H1 (cell line): ENCODE measurements at regions not wholly inside any gene's neighbourhood (a gene's known extent, or its start where the extent isn't known, plus 50 kb on each side); places are given as distances from the start of the nearest gene placed in this dataset.

Experiments used
- CTCF ChIA-PET: fragments of 300-600 bp; sonication (Branson Sonifier 250); formaldehyde crosslinking; loops from one replicate; lab custom pipeline; 2021; ENCODE audit not compliant: partially characterized antibody; lab: Charles Lee
- POLR2A ChIA-PET: fragments of 300-600 bp; sonication (Branson Sonifier 250); formaldehyde crosslinking; loops from one replicate; lab custom pipeline; 2021; ENCODE audit warnings: inconsistent platforms; ENCODE audit not compliant: partially characterized antibody; lab: Charles Lee
- DNase-seq, 2 experiments: peaks; one replicate each; pipeline versions ENCODE4 v3.0.0 to v3.0.0-alpha.2; 2010 to 2022; ENCODE audit warnings: low spot score in 2 of 2, low read depth in 1 of 2, mixed read lengths in 1 of 2
- FAIRE-seq: peaks from 2 replicates; lab custom pipeline; 2011; peaks lifted over from hg19 to GRCh38; lab: Jason Lieb, UNC
- H2AFZ ChIP-seq: 2 replicates; pipeline ENCODE4 v1.8.1; 2012; ENCODE audit warnings: low read length, inconsistent platforms
- H2AK5ac ChIP-seq: 2 replicates; pipeline ENCODE4 v1.6.1; 2013; ENCODE audit warnings: low read depth, low read length
- H2BK120ac ChIP-seq: replicated peaks from 2 replicates; pipeline ENCODE3; 2013; ENCODE audit warnings: low read depth, low read length, inconsistent platforms
- H2BK12ac ChIP-seq: 2 replicates; pipeline ENCODE4 v1.6.1; 2013; ENCODE audit warnings: low read depth, low read length
- H2BK15ac ChIP-seq: 2 replicates; pipeline ENCODE4 v1.6.1; 2013; ENCODE audit warnings: low read length
- H2BK20ac ChIP-seq: 2 replicates; pipeline ENCODE4 v1.6.1; 2013; ENCODE audit warnings: low read length
- H2BK5ac ChIP-seq: 2 replicates; pipeline ENCODE4 v1.6.1; 2013; ENCODE audit warnings: low read depth, low read length
- H3K14ac ChIP-seq: 2 replicates; pipeline ENCODE4 v1.6.1; 2013; ENCODE audit warnings: inconsistent platforms; ENCODE audit not compliant: insufficient read length
- H3K18ac ChIP-seq: 2 replicates; pipeline ENCODE4 v1.6.1; 2013; ENCODE audit warnings: low read length; ENCODE audit errors: extremely low read depth
- H3K23ac ChIP-seq: 2 replicates; pipeline ENCODE4 v1.6.1; 2013; ENCODE audit warnings: inconsistent platforms; ENCODE audit not compliant: insufficient read length
- H3K23me2 ChIP-seq: 2 replicates; pipeline ENCODE4 v1.6.1; 2013; ENCODE audit warnings: low read depth, low read length
- H3K27ac ChIP-seq: 2 replicates; pipeline ENCODE4 v1.6.1; 2011; ENCODE audit warnings: low read depth, low read length, inconsistent platforms
- H3K27me3 ChIP-seq, 4 experiments: replicated peaks in 1 of 4; 1 replicate in 1 of 4; 2 replicates in 3 of 4; pipeline versions ENCODE4 v1.6.1 to v1.8.1; 2011 to 2013; ENCODE audit warnings: low read length in 3 of 4, mild to moderate bottlenecking in 3 of 4, inconsistent platforms in 2 of 4, mixed read lengths in 2 of 4, moderate library complexity in 1 of 4; ENCODE audit not compliant: control insufficient read depth in 3 of 4, insufficient read depth in 3 of 4; ENCODE audit errors: extremely low read depth in 1 of 4
- H3K36me3 ChIP-seq, 4 experiments: 2 replicates each; pipeline versions ENCODE4 v1.6.1 to v1.8.1; 2011 to 2013; ENCODE audit warnings: mild to moderate bottlenecking in 4 of 4, low read length in 3 of 4, moderate library complexity in 2 of 4, control low read depth in 1 of 4, inconsistent platforms in 1 of 4; ENCODE audit not compliant: insufficient read depth in 4 of 4, control insufficient read depth in 2 of 4
- H3K4ac ChIP-seq: replicated peaks from 2 replicates; pipeline ENCODE3; 2013; ENCODE audit warnings: low read length, low read depth, mixed read lengths, inconsistent platforms; ENCODE audit not compliant: insufficient read length
- H3K4me1 ChIP-seq, 4 experiments: replicated peaks in 1 of 4; 1 replicate in 1 of 4; 2 replicates in 3 of 4; pipeline versions ENCODE4 v1.6.1 to v1.8.1; 2011 to 2013; ENCODE audit warnings: low read length in 3 of 4, inconsistent platforms in 2 of 4, mixed read lengths in 1 of 4; ENCODE audit not compliant: insufficient read depth in 4 of 4, control insufficient read depth in 3 of 4
- H3K4me2 ChIP-seq, 2 experiments: 2 replicates each; pipeline versions ENCODE4 v1.6.1 to v1.8.1; 2011 to 2013; ENCODE audit warnings: low read depth in 2 of 2, low read length in 2 of 2, control low read depth in 1 of 2, inconsistent platforms in 1 of 2, mild to moderate bottlenecking in 1 of 2; ENCODE audit not compliant: insufficient read depth in 1 of 2
- H3K4me3 ChIP-seq, 4 experiments: fragments of 200-600, 300-600 bp in 1 of 4; sonication (generic), shearing (Covaris generic), sonication (Bioruptor Twin) in 1 of 4; 2 replicates each; pipeline versions ENCODE4 v1.5.1 to v1.8.1; 2011 to 2016; ENCODE audit warnings: low read length in 4 of 4, low read depth in 3 of 4, control low read depth in 2 of 4, inconsistent platforms in 2 of 4, mild to moderate bottlenecking in 2 of 4, mixed read lengths in 1 of 4, moderate library complexity in 1 of 4; ENCODE audit not compliant: insufficient read depth in 2 of 4; ENCODE audit errors: extremely low read depth in 1 of 4
- H3K56ac ChIP-seq: replicated peaks from 2 replicates; pipeline ENCODE3; 2013; ENCODE audit warnings: low read depth, mild to moderate bottlenecking, mixed read lengths, low read length, inconsistent platforms; ENCODE audit not compliant: insufficient read length
- H3K79me1 ChIP-seq: 2 replicates; pipeline ENCODE4 v1.6.1; 2013; ENCODE audit warnings: low read depth, low read length, control low read depth
- H3K79me2 ChIP-seq, 2 experiments: 2 replicates each; pipeline versions ENCODE4 v1.6.1 to v1.8.1; 2012 to 2013; ENCODE audit warnings: low read length in 2 of 2, mild to moderate bottlenecking in 2 of 2, inconsistent platforms in 1 of 2; ENCODE audit not compliant: insufficient read depth in 2 of 2, control insufficient read depth in 1 of 2
- H3K9ac ChIP-seq, 4 experiments: replicated peaks in 1 of 4; 1 replicate in 1 of 4; 2 replicates in 3 of 4; pipeline versions ENCODE4 v1.6.1 to v1.8.1; 2011 to 2013; ENCODE audit warnings: low read depth in 3 of 4, low read length in 3 of 4, control low read depth in 2 of 4, mild to moderate bottlenecking in 2 of 4, moderate library complexity in 2 of 4, inconsistent platforms in 1 of 4; ENCODE audit errors: extremely low read depth in 1 of 4
- H3K9me3 ChIP-seq, 2 experiments: 2 replicates each; pipeline versions ENCODE4 v1.6.1 to v1.8.1; 2012 to 2013; ENCODE audit warnings: mild to moderate bottlenecking in 2 of 2, moderate library complexity in 2 of 2, control low read depth in 1 of 2, inconsistent platforms in 1 of 2, low read depth in 1 of 2, low read length in 1 of 2, mixed read lengths in 1 of 2; ENCODE audit not compliant: insufficient read depth in 2 of 2
- H4K20me1 ChIP-seq, 2 experiments: replicated peaks in 1 of 2; 2 replicates each; pipeline versions ENCODE3 to v1.8.1; 2011 to 2013; ENCODE audit warnings: inconsistent platforms in 2 of 2, low read length in 2 of 2, mild to moderate bottlenecking in 1 of 2; ENCODE audit not compliant: insufficient read depth in 2 of 2, control insufficient read depth in 1 of 2
- H4K5ac ChIP-seq: 2 replicates; pipeline ENCODE4 v1.6.1; 2013; ENCODE audit warnings: low read length, low read depth, mixed read lengths, inconsistent platforms; ENCODE audit not compliant: insufficient read length
- H4K8ac ChIP-seq: 2 replicates; pipeline ENCODE4 v1.8.0; 2013; ENCODE audit warnings: mild to moderate bottlenecking, moderate library complexity, low read length, inconsistent platforms; ENCODE audit not compliant: insufficient read depth; ENCODE audit errors: extremely low read depth
- H4K91ac ChIP-seq: replicated peaks from 2 replicates; pipeline ENCODE3; 2013; ENCODE audit warnings: low read length, mixed read lengths, inconsistent platforms; ENCODE audit not compliant: insufficient read length
- CHD2 ChIP-seq: IDR thresholded peaks from 2 replicates; pipeline ENCODE4 v1.6.1; 2012; ENCODE audit warnings: low read length, improper control_type of control experiment
- SIRT6 ChIP-seq: IDR thresholded peaks from one replicate; pipeline ENCODE4 v1.7.1; 2012; ENCODE audit warnings: low read length, inconsistent platforms
- WGBS, 2 experiments: shearing (Covaris generic) in 1 of 2; methylation state at CpG; one replicate each; pipeline versions ENCODE4 v1.1.6 to v1.1.7; 2013 to 2015; ENCODE audit warnings: low lambda C conversion rate in 2 of 2, mixed read lengths in 2 of 2, inconsistent platforms in 1 of 2, low coverage in 1 of 2, missing lambda C conversion rate in 1 of 2; ENCODE audit not compliant: insufficient replicate concordance in 2 of 2, insufficient coverage in 1 of 2, insufficient read length in 1 of 2; ENCODE audit errors: extremely low coverage in 1 of 2, missing lambda C conversion rate in 1 of 2; 5-methylcytosine and 5-hydroxymethylcytosine counted together

GRCh38 chr3:98961161-98962155 lies 60.0 kb upstream of the DCBLD2 start:
- FAIRE-seq (no peak), DNase-seq (no peak)
- ChIA-PET CTCF (interaction anchor here (1.2 to 2.3 kb wide), 3 partner anchors 33 to 51 kb away, joined by 3 to 5 read pairs (median 4); no protein-coding TSS in a partner anchor), POLR2A (no interaction called here)
- no peaks in the 10 kb centered on the region for H3K23me2 ChIP-seq
- H3K9me3 ChIP-seq = no peaks in the 10 kb centered on the region
- no peaks in the 10 kb centered on the region for H3K4me1 ChIP-seq
- H3K4me3 ChIP-seq = no peak overlapping the region
- TF ChIP-seq CHD2 (no peak), SIRT6 (no peak)
- H3K18ac ChIP-seq = no peak overlapping the region
- no peak overlapping the region for H4K8ac ChIP-seq
- H3K79me1 ChIP-seq = no peaks in the 10 kb centered on the region
- H3K4me2 ChIP-seq = no peak overlapping the region
- no peak overlapping the region for H3K23ac ChIP-seq
- no peak overlapping the region for H3K14ac ChIP-seq
- no peak overlapping the region for H2AK5ac ChIP-seq
- 66% methylated on average over 2 of the region's 2 CpGs; no CpG with 5 or more reads in 1 of the 2 experiments for WGBS, 2 experiments
- H3K27ac ChIP-seq = no peak overlapping the region
- no peak overlapping the region for H2BK20ac ChIP-seq
- no peak overlapping the region for H2BK15ac ChIP-seq
- no peak overlapping the region for H4K5ac ChIP-seq
- no peak overlapping the region for H2BK5ac ChIP-seq
- no peaks in the 10 kb centered on the region for H3K36me3 ChIP-seq
- H3K56ac ChIP-seq = no peak overlapping the region
- H3K4ac ChIP-seq = no peak overlapping the region
- H2BK12ac ChIP-seq = no peak overlapping the region
- no peak overlapping the region for H2AFZ ChIP-seq
- no peak overlapping the region for H4K91ac ChIP-seq
- H2BK120ac ChIP-seq = no peak overlapping the region
- H4K20me1 ChIP-seq = no peaks in the 10 kb centered on the region
- no peaks in the 10 kb centered on the region for H3K27me3 ChIP-seq
- H3K79me2 ChIP-seq = no peaks in the 10 kb centered on the region
- no peak overlapping the region for H3K9ac ChIP-seq
